Testis (tissue), 2 donors: ENCODE measurements at regions not wholly inside any gene's neighbourhood (a gene's known extent, or its start where the extent isn't known, plus 50 kb on each side); places are given as distances from the start of the nearest gene placed in this dataset.

Experiments used
- POLR2A ChIP-seq: fragments of 450-650 bp; IDR thresholded peaks from one replicate; pipeline ENCODE4 v1.6.1; 2017; ENCODE audit warnings: antibody characterized with exemption, mild to moderate bottlenecking, moderate library complexity
- TF ChIP-seq, protein P1 (sequence below), 3 experiments: fragments of 450-650 bp in 2 of 3; fragments of 200-600 bp in 1 of 3; sonication (generic) in 1 of 3; IDR thresholded peaks; one replicate each; pipeline ENCODE4 v1.5.1; 2016 to 2019; ENCODE audit warnings: antibody characterized with exemption in 3 of 3, mild to moderate bottlenecking in 2 of 3, moderate library complexity in 1 of 3

DNA sequence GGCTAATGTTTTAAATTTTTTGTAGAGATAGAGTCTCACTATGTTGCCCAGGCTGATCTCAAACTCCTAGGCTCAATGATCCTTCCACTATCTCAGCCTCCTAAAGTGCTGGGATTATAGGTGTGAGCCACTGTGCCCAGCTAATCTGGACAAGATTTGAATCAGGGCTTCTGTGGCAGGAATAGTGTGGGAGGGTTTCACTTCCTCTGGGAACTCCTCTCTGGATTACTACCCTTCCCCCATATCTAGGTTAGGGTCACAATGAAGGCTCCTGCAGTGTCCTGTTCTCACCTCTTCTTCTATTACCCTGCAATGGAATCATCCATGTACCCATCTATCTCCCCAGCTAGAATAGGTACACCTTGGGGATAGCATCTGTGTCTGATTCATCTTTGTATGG is 133.6 kb upstream of the RAB4A start:
- TF ChIP-seq, protein P1, sequence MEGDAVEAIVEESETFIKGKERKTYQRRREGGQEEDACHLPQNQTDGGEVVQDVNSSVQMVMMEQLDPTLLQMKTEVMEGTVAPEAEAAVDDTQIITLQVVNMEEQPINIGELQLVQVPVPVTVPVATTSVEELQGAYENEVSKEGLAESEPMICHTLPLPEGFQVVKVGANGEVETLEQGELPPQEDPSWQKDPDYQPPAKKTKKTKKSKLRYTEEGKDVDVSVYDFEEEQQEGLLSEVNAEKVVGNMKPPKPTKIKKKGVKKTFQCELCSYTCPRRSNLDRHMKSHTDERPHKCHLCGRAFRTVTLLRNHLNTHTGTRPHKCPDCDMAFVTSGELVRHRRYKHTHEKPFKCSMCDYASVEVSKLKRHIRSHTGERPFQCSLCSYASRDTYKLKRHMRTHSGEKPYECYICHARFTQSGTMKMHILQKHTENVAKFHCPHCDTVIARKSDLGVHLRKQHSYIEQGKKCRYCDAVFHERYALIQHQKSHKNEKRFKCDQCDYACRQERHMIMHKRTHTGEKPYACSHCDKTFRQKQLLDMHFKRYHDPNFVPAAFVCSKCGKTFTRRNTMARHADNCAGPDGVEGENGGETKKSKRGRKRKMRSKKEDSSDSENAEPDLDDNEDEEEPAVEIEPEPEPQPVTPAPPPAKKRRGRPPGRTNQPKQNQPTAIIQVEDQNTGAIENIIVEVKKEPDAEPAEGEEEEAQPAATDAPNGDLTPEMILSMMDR (IDR thresholded peaks at IDR 0.05) = no peak
- no peak for TF ChIP-seq POLR2A
